Stomach (tissue), 8 donors: ENCODE measurements at regions not wholly inside any gene's neighbourhood (a gene's known extent, or its start where the extent isn't known, plus 50 kb on each side); places are given as distances from the start of the nearest gene placed in this dataset.
A peak's percentile ranks its signal among the peaks of the same experiment; 100 is the strongest.
"Not testable (repeated sequence)": the region's sequence is repeated elsewhere in the genome, so short reads cannot be mapped to it uniquely, and the experiment has no call there.

Experiments
- DNase-seq, 2 donors: peaks; one replicate each; pipeline versions ENCODE4 v3.0.0 to v3.0.0-alpha.2; 2013 to 2019
- H3K27ac ChIP-seq, 5 donors: fragments of 200-600 bp in 4 of 5; sonication (generic) in 4 of 5; one replicate each; pipeline ENCODE4 v1.5.1; 2013 to 2019; ENCODE audit warnings: mild to moderate bottlenecking in 1 of 5, moderate library complexity in 1 of 5
- H3K27me3 ChIP-seq, 3 donors: fragments of 200-600 bp; sonication (generic); one replicate each; pipeline ENCODE4 v1.5.1; 2017 to 2019; ENCODE audit warnings: mixed run types in 1 of 3
- H3K36me3 ChIP-seq, 4 donors: fragments of 200-600 bp; sonication (generic); 1 replicate in 3 of 4; 2 replicates in 1 of 4; pipeline ENCODE4 v1.5.1; 2016 to 2019
- H3K4me1 ChIP-seq, 4 donors: fragments of 200-600 bp; sonication (generic); one replicate each; pipeline ENCODE4 v1.5.1; 2016 to 2019
- H3K4me3 ChIP-seq, 4 donors: fragments of 200-600 bp; sonication (generic) in 3 of 4; one replicate each; pipeline ENCODE4 v1.5.1; 2016 to 2019; ENCODE audit warnings: mild to moderate bottlenecking in 1 of 4
- H3K9me3 ChIP-seq, 4 donors: fragments of 200-600 bp; sonication (generic); one replicate each; pipeline ENCODE4 v1.5.1; 2016 to 2019
- EP300 ChIP-seq: sonication (generic); formaldehyde crosslinking; IDR thresholded peaks from one replicate; pipeline ENCODE4 v1.6.1; 2017; ENCODE audit warnings: antibody characterized with exemption
- POLR2A ChIP-seq, 4 donors: fragments of 450-650 bp; IDR thresholded peaks; one replicate each; pipeline ENCODE4 v1.6.1; 2016; ENCODE audit warnings: antibody characterized with exemption in 4 of 4, control low read depth in 2 of 4, mild to moderate bottlenecking in 1 of 4, moderate library complexity in 1 of 4
- POLR2AphosphoS5 ChIP-seq, 3 donors: sonication (generic); formaldehyde crosslinking; IDR thresholded peaks; one replicate each; pipeline ENCODE4 v1.6.1; 2016; ENCODE audit warnings: antibody characterized with exemption in 3 of 3
- WGBS, 5 donors: extraction: QIAGEN DNeasy Blood & Tissue Kit in 3 of 5; methylation state at CpG; one replicate each; pipeline versions ENCODE4 v1.1.5 to v1.1.7; 2013 to 2018; 5-methylcytosine and 5-hydroxymethylcytosine counted together
- intact Hi-C: fragments of 100-400 bp; cut with DNase I; formaldehyde crosslinking; loops from one replicate; pipeline ENCODE4 v1.15.1; 2023; ENCODE audit warnings: low total_unique reads
- TF ChIP-seq, protein P1 (sequence below), 7 experiments: fragments of 450-650 bp in 4 of 7; fragments of 200-600 bp in 3 of 7; sonication (generic) in 3 of 7; IDR thresholded peaks; one replicate each; pipeline ENCODE4 v1.5.1; 2016 to 2019; ENCODE audit warnings: antibody characterized with exemption in 7 of 7, control low read depth in 2 of 7, mild to moderate bottlenecking in 1 of 7
- donor health status: healthy with polysubstance abuse.
- donor health status: Bipolar disorder and iron deficiency.
- donor health status: healthy.

GRCh38 chr2:16096962-16097361 lies 156.6 kb downstream of the MYCN start:
- Histone ChIP-seq H3K27ac (no peak overlapping the region), H3K4me3 (no peak overlapping the region), H3K36me3 (no peaks in the 10 kb centered on the region), H3K27me3 (no peaks in the 10 kb centered on the region), H3K9me3 (no peaks in the 10 kb centered on the region), H3K4me1 (peaks cover 6 to 19% (median 9%) of the 10 kb centered on the region in 4 donors)
- TF ChIP-seq, protein P1, sequence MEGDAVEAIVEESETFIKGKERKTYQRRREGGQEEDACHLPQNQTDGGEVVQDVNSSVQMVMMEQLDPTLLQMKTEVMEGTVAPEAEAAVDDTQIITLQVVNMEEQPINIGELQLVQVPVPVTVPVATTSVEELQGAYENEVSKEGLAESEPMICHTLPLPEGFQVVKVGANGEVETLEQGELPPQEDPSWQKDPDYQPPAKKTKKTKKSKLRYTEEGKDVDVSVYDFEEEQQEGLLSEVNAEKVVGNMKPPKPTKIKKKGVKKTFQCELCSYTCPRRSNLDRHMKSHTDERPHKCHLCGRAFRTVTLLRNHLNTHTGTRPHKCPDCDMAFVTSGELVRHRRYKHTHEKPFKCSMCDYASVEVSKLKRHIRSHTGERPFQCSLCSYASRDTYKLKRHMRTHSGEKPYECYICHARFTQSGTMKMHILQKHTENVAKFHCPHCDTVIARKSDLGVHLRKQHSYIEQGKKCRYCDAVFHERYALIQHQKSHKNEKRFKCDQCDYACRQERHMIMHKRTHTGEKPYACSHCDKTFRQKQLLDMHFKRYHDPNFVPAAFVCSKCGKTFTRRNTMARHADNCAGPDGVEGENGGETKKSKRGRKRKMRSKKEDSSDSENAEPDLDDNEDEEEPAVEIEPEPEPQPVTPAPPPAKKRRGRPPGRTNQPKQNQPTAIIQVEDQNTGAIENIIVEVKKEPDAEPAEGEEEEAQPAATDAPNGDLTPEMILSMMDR (IDR thresholded peaks at IDR 0.05) = no peak
- TF ChIP-seq EP300 (no peak), POLR2A (IDR thresholded peaks at IDR 0.05) (no peak), POLR2AphosphoS5 (IDR thresholded peaks at IDR 0.05) (no peak)
- 27 to 50% (median 42%) methylated on average over 4 of the region's 4 CpGs for WGBS, 5 donors
- intact Hi-C loops = no loop called here
- no peak for DNase-seq

DNA sequence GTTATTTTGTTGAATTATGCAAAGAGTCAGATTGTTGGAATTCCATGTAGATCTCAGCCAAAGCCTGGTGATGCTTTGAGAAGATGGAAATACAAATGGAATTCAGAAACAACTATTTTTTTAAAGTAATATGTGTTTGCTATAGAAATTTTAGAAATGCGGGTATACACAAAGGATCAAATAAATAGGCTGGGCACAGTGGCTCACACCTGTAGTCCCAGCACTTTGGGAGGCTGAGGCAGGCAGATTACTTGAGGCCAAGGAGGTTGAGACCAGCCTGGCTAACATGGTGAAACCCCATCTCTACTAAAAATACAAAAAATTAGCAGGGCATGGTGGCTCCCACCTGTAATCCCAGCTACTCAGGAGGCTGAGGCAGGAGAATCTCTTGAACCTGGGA lies 155.1 kb downstream of the MYCN start:
- DNase-seq, H3K4me3 ChIP-seq, H3K9me3 ChIP-seq, intact Hi-C loops, H3K27me3 ChIP-seq, H3K36me3 ChIP-seq, H3K27ac ChIP-seq: not testable (repeated sequence)
- peaks cover 6 to 19% (median 9%) of the 10 kb centered on the region in 4 donors for H3K4me1 ChIP-seq
- WGBS, 5 donors = 0 to 94% (median 54%) methylated on average over 1 of the region's 1 CpG

DNA sequence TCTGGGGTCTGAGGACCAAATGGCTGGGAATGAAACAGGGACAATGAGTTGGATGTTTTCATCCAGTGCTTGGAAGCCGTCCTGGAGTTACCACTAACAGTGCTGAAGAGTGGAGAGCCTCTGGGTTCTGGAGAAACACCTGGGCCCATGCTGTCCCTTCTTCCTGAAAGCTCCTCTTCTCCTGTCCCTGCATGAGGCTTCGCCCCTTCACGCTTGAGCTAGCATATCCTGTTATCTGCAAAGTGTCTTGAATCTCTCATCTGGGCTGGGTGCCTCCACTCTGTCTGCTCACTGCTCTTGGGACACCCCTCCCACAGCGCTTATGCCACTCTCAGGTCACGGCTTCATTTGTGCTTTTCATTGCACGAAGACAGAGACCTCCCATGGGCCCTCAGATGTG lies 154.5 kb downstream of the MYCN start:
- no peak overlapping the region for H3K4me3 ChIP-seq
- intact Hi-C loops = no loop called here
- H3K36me3 ChIP-seq = no peaks in the 10 kb centered on the region
- no peak for DNase-seq
- H3K27me3 ChIP-seq = no peaks in the 10 kb centered on the region
- peaks cover 6 to 19% (median 9%) of the 10 kb centered on the region in 4 donors for H3K4me1 ChIP-seq
- TF ChIP-seq, protein P1 (IDR thresholded peaks at IDR 0.05) = no peak
- TF ChIP-seq POLR2A (IDR thresholded peaks at IDR 0.05) (no peak), POLR2AphosphoS5 (IDR thresholded peaks at IDR 0.05) (no peak)
- 87 to 97% (median 91%) methylated on average over 6 of the region's 6 CpGs for WGBS, 5 donors
- no peak overlapping the region for H3K27ac ChIP-seq
- H3K9me3 ChIP-seq = no peaks in the 10 kb centered on the region

DNA sequence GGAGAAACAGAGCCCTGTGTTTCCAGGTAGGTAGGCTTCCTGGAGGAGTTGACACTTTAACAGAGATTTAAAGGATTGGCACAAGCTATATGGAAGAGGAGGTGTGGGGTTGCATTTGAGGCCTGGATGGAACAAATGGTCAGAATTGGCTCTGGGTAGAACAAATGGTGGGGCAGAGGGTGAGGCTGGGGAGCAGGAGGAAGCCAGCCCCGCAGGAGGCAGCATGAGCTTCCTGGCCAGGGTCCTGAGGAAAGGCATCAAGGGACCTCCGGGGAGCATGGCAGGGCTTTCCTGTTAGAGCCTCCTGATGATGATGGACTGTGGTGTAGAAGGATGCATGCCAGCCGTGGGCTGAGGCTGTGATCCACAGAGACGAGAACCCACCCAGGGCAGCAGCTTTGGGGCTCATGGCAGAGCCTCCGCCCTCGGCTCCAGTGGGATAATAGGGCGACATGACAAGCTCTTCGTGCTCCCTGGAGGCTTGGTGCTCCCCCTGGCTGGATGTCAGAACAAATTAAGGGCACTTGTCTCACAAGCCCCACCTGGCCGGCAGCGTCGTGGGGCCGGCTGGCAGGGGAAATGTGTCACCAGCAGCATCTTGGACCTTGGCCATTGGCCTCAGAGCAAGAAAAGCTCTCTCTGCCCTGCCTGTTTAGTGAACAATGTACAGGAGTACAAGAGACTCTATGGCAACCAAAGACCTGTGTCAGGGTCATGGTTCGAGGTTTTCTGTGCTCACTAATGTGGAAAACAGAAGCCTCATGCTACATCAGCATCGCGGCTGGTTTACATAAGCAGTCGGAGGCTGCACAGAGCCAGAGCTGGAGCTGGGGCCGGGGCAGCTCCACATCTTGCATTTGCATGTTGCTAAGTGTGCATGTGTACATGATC lies 153.5 kb downstream of the MYCN start:
- H3K4me1 ChIP-seq = peaks cover 6 to 19% (median 9%) of the 10 kb centered on the region in 4 donors
- WGBS, 5 donors = 32 to 54% (median 35%) methylated on average over 15 to 17 of the region's 17 CpGs
- peak; percentile 58 to 76 for DNase-seq
- intact Hi-C loops = no loop called here
- H3K27ac ChIP-seq = no peak overlapping the region
- no peaks in the 10 kb centered on the region for H3K36me3 ChIP-seq
- no peaks in the 10 kb centered on the region for H3K9me3 ChIP-seq
- no peak for TF ChIP-seq POLR2A (IDR thresholded peaks at IDR 0.05)
- TF ChIP-seq, protein P1 (IDR thresholded peaks at IDR 0.05) = no peak
- TF ChIP-seq POLR2AphosphoS5 (IDR thresholded peaks at IDR 0.05) = no peak
- no peak for TF ChIP-seq EP300
- no peaks in the 10 kb centered on the region for H3K27me3 ChIP-seq
- no peak overlapping the region for H3K4me3 ChIP-seq
